Keratinocyte (primary cell): ENCODE measurements at regions not wholly inside any gene's neighbourhood (a gene's known extent, or its start where the extent isn't known, plus 50 kb on each side); places are given as distances from the start of the nearest gene placed in this dataset.

Experiments
- DNase-seq: peaks from one replicate; pipeline ENCODE4 v3.0.0-alpha.2; 2011; ENCODE audit warnings: low read depth, missing footprints, low spot score
- FAIRE-seq: peaks from 2 replicates; lab custom pipeline; 2011; peaks lifted over from hg19 to GRCh38; lab: Jason Lieb, UNC
- H2AFZ ChIP-seq: 2 replicates; pipeline ENCODE4 v1.6.0; 2012; ENCODE audit warnings: low read length, control low read depth, inconsistent platforms; ENCODE audit not compliant: control insufficient read depth
- H3K27ac ChIP-seq: 2 replicates; pipeline ENCODE4 v1.5.1; 2011; ENCODE audit warnings: low read length; ENCODE audit not compliant: control insufficient read depth, insufficient read depth
- H3K27me3 ChIP-seq: 3 replicates; pipeline ENCODE4 v1.6.0; 2011; ENCODE audit warnings: low read length; ENCODE audit not compliant: control insufficient read depth, insufficient read depth; ENCODE audit errors: extremely low read depth
- H3K36me3 ChIP-seq, 2 experiments: 2 replicates in 1 of 2; 3 replicates in 1 of 2; pipeline ENCODE4 v1.5.1; 2011; ENCODE audit warnings: low read length in 2 of 2, mild to moderate bottlenecking in 1 of 2; ENCODE audit not compliant: control insufficient read depth in 2 of 2, insufficient read depth in 2 of 2; ENCODE audit errors: extremely low read depth in 1 of 2
- H3K4me1 ChIP-seq: 3 replicates; pipeline ENCODE4 v1.5.1; 2011; ENCODE audit warnings: low read length; ENCODE audit not compliant: control insufficient read depth, insufficient read depth; ENCODE audit errors: extremely low read depth
- H3K4me2 ChIP-seq: 3 replicates; pipeline ENCODE4 v1.6.0; 2011; ENCODE audit warnings: low read depth, low read length; ENCODE audit not compliant: control insufficient read depth, insufficient read depth; ENCODE audit errors: extremely low read depth
- H3K4me3 ChIP-seq, 3 experiments: fragments of 200-600 bp in 1 of 3; sonication (generic) in 1 of 3; 2 replicates in 2 of 3; 3 replicates in 1 of 3; pipeline ENCODE4 v1.5.1; 2011 to 2016; ENCODE audit warnings: low read length in 3 of 3, mild to moderate bottlenecking in 3 of 3, control low read depth in 2 of 3, inconsistent platforms in 1 of 3, low read depth in 1 of 3, mixed read lengths in 1 of 3, mixed run types in 1 of 3, moderate library complexity in 1 of 3; ENCODE audit not compliant: control insufficient read depth in 2 of 3, insufficient read depth in 2 of 3; ENCODE audit errors: extremely low read depth in 1 of 3
- H3K79me2 ChIP-seq: 2 replicates; pipeline ENCODE4 v1.6.0; 2012; ENCODE audit warnings: low read length; ENCODE audit not compliant: control insufficient read depth, insufficient read depth
- H3K9ac ChIP-seq: 3 replicates; pipeline ENCODE4 v1.6.0; 2011; ENCODE audit warnings: low read length; ENCODE audit not compliant: control insufficient read depth, insufficient read depth; ENCODE audit errors: extremely low read depth
- H3K9me1 ChIP-seq: 3 replicates; pipeline ENCODE4 v1.6.0; 2011; ENCODE audit warnings: low read length; ENCODE audit not compliant: control insufficient read depth, insufficient read depth; ENCODE audit errors: extremely low read depth
- H3K9me3 ChIP-seq: 2 replicates; pipeline ENCODE4 v1.5.1; 2012; ENCODE audit warnings: low read depth, low read length; ENCODE audit not compliant: control insufficient read depth
- H4K20me1 ChIP-seq: 3 replicates; pipeline ENCODE4 v1.6.0; 2011; ENCODE audit warnings: low read length; ENCODE audit not compliant: control insufficient read depth, insufficient read depth; ENCODE audit errors: extremely low read depth
- CTCF ChIP-seq, 3 experiments: IDR thresholded peaks in 1 of 3; conservative IDR thresholded peaks in 1 of 3; optimal IDR thresholded peaks in 1 of 3; 2 replicates in 2 of 3; 3 replicates in 1 of 3; pipeline versions ENCODE3 to v1.5.1; 2011; ENCODE audit warnings: low read length in 3 of 3, mild to moderate bottlenecking in 3 of 3, moderate library complexity in 2 of 3, control low read depth in 1 of 3, inconsistent platforms in 1 of 3; ENCODE audit not compliant: insufficient read depth in 2 of 3; ENCODE audit errors: extremely low read depth in 1 of 3
- EZH2 ChIP-seq: IDR thresholded peaks from one replicate; pipeline ENCODE4 v1.6.1; 2012; ENCODE audit warnings: inconsistent platforms, mild to moderate bottlenecking, low read length, moderate library complexity
- dilution Hi-C: fragments of 300-500 bp; cut with MboI; formaldehyde crosslinking; loops from one replicate; pipeline ENCODE4 v1.7.0; 2020; ENCODE audit warnings: low sequenced_read_pairs; ENCODE audit not compliant: extremely low pct_ligation_motif_present

DNA sequence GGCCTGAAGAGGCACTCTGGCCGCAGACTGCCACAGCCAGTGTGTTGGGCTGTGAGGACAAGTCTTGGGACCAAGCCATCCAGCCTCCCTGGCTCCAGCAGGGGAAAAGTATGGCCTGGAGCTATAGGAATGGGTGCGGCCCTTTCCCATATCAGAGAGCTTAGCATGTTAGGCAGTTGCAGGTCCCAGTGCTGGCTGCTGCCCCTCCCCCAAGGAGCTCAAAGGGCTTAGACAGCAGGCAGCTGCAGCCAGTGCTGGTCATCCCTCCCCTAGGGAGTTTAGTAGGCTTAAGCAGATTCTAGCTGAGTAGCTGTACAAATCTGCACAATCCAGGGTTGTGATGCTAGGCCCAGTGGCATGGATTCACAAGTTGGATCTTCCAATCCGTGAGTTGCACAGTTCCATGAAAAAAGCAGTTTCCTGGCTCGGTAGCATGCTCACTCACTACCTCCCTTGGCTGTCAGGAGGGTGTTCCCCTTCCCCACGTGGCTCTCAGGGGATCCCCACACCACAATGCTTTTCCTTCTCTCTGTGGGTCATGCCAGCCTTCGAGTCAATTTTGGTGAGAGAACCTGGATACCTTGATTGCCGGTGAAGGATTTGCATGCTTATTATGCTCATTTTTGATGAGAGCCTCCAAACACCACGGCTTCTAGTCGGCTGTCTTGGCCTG, 1490.8 kb downstream of the BRINP3 start:
- Histone ChIP-seq H4K20me1 (no peaks in the 10 kb centered on the region), H3K9me1 (no peaks in the 10 kb centered on the region), H3K4me3 (no peak overlapping the region), H3K9ac (no peak overlapping the region), H3K36me3 (no peaks in the 10 kb centered on the region), H3K4me1 (no peaks in the 10 kb centered on the region), H3K27ac (no peak overlapping the region), H3K79me2 (no peaks in the 10 kb centered on the region), H2AFZ (no peak overlapping the region), H3K27me3 (no peaks in the 10 kb centered on the region), H3K9me3 (no peaks in the 10 kb centered on the region), H3K4me2 (no peak overlapping the region)
- no peak for FAIRE-seq
- TF ChIP-seq CTCF (optimal IDR thresholded peaks at IDR 0.05 in 1 of 3, IDR thresholded peaks at IDR 0.05 in 1 of 3, conservative IDR thresholded peaks at IDR 0.05 in 1 of 3; ENCODE audit: extremely low read depth in 1 of 3, insufficient read depth in 2 of 3, low read length in 3 of 3) = no peak
- no peak for TF ChIP-seq EZH2
- DNase-seq = no peak
- dilution Hi-C loops = no loop called here

DNA sequence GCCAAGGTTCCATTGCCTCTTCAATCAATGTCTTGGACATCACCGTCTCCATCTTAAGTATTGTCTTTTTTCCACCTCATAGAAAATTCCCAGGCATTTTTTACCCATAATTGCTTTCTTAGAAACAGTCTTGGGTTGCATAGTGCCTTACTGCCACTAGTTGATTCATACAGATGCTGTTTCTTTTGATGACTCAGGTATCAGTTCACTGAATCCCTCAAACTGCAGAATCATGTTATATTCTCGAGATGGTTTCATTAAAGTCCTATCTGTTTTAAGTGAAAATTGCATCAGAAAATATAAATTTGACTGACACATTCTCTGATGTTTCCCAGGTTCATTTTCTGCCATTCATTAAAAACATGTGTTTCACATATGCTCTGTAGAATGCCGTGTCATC, 1489.1 kb downstream of the BRINP3 start:
- Histone ChIP-seq H3K9ac (no peak overlapping the region), H3K79me2 (no peaks in the 10 kb centered on the region), H4K20me1 (no peaks in the 10 kb centered on the region), H3K4me2 (no peak overlapping the region), H3K27ac (no peak overlapping the region), H3K9me1 (no peaks in the 10 kb centered on the region), H3K4me3 (no peak overlapping the region), H3K4me1 (no peaks in the 10 kb centered on the region), H3K9me3 (no peaks in the 10 kb centered on the region), H2AFZ (no peak overlapping the region), H3K36me3 (no peaks in the 10 kb centered on the region), H3K27me3 (no peaks in the 10 kb centered on the region)
- dilution Hi-C loops = no loop called here
- DNase-seq (no peak), FAIRE-seq (no peak)
- no peak for TF ChIP-seq CTCF (optimal IDR thresholded peaks at IDR 0.05 in 1 of 3, IDR thresholded peaks at IDR 0.05 in 1 of 3, conservative IDR thresholded peaks at IDR 0.05 in 1 of 3; ENCODE audit: extremely low read depth in 1 of 3, insufficient read depth in 2 of 3, low read length in 3 of 3)
- TF ChIP-seq EZH2 = no peak
